ENCODE measurements at regions not wholly inside any gene's neighbourhood (a gene's known extent, or its start where the extent isn't known, plus 50 kb on each side); places are given as distances from the start of the nearest gene placed in this dataset.
"Not testable (repeated sequence)": the region's sequence is repeated elsewhere in the genome, so short reads cannot be mapped to it uniquely, and the experiment has no call there.

DNA sequence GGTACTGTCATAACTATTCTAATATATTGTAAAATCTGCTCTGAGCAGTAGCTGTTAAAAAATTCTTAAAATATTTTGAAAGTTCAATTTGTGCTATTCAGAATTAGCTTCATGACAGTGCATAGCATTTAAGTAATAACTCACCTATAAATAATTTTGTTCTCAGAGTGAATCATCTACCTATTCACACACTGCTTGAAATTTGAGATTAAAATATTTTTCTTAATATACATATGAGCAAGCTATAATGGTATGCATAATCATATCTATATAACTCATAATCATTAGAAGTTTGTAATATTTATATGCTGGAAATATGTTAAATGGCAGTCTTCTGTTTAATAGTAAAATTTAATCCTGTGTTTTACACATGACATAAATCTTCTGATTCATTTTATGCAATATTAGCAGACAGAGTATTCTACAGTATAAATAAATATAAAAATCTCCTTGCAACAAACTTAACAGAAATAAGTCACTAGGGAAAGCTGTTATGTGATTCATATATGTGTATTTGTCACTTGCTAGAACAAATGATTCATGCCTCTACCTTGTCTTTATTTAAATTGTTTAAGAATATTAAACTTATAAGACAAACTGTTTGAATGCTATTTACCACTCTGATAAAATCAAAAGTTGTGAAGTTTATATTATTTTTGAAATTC lies 710.8 kb downstream of the PLOD2 start:
- in situ Hi-C loops (cut with HindIII; ENCODE audit: low sequenced_read_pairs), result no loop called here

GRCh38 chr3:145457825-145458552 lies 703.0 kb downstream of the PLOD2 start:
- in situ Hi-C loops (cut with HindIII; ENCODE audit: low sequenced_read_pairs), result no loop called here

DNA sequence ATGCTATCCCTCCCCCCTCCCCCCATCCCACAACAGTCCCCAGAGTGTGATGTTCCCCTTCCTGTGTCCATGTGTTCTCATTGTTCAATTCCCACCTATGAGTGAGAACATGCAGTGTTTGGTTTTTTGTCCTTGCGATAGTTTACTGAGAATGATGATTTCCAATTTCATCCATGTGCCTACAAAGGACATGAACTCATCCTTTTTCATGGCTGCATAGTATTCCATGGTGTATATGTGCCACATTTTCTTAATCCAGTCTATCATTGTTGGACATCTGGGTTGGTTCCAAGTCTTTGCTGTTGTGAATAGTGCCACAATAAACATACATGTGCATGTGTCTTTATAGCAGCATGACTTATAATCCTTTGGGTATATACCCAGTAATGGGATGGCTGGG lies 701.3 kb downstream of the PLOD2 start:
- in situ Hi-C loops (cut with HindIII; ENCODE audit: low sequenced_read_pairs), result not testable (repeated sequence)

GRCh38 chr3:145471976-145472375 lies 689.0 kb downstream of the PLOD2 start:
- in situ Hi-C loops (cut with HindIII; ENCODE audit: low sequenced_read_pairs), result no loop called here

GRCh38 chr3:145482735-145483134 lies 678.2 kb downstream of the PLOD2 start:
- in situ Hi-C loops (cut with HindIII; ENCODE audit: low sequenced_read_pairs), result not testable (repeated sequence)

GRCh38 chr3:145483992-145484391 lies 677.0 kb downstream of the PLOD2 start:
- in situ Hi-C loops (cut with HindIII; ENCODE audit: low sequenced_read_pairs), result no loop called here

DNA sequence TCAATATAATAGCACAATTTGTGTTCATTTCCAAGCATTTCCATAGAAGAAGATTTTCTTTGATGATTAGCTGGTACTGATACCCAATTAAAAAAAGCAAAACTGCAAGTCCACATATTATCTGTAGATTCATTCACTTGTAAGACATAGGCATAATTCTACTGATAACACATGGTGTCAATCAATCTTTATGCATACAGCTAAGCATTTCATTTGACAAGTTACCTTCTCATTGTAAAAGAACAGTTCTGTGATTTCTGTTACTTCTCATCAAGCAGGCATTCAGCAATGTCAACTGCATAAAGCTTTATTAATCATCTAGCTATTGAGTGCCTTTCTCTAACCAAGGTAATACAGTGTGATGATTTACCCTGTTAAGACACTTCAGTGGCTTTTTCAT lies 672.0 kb downstream of the PLOD2 start:
- in situ Hi-C loops (cut with HindIII; ENCODE audit: low sequenced_read_pairs), result no loop called here

DNA sequence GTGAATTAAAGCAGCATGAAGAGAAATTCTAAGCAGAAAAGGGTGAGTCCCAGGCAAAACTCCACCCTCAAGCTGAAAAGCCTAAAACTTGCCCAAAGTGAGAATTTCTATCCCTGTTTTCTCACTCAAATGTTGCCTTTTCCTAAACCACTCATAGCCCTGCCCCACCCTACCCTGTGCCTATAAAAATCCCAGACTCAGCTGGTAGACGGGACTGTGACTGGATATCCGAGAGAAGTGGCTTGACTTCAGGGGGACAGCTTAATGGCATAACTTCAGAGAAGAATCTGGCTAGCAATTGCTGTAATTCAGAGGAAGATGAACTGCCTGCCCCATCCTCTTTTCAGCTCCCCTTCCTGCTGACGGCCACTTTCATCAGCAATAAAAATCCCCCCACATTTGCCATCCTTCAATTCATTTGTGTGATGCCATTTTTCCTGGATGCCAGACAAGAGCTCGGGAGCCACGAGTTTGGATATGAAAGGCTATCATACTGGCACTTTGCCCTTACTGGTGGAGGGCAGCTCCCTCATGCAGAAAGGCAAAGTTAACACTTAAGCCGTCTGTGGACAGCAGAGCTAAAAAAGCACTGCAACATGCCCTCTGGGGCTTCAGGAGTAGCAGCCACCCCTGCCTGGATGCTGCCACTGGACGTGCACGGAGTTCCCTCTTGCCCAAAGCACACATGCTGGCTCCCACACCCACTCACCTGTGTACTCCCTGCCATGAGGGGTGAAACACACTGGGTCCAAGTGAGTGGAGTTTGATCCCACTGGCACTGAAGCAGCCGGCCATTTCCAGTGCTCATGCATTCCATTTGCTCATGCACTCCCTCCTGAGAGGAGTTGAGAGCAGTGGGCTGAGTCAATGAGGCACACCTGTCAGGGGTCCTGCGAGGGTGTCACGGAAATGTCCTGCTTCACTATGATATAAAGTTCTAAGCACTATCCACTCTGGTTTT lies 670.6 kb downstream of the PLOD2 start:
- in situ Hi-C loops (cut with HindIII; ENCODE audit: low sequenced_read_pairs), result no loop called here

- in situ Hi-C loops (cut with HindIII; ENCODE audit: low sequenced_read_pairs), result no loop called here
Observed at GRCh38 chr3:145492456-145492855, 668.5 kb downstream of the PLOD2 start.

DNA sequence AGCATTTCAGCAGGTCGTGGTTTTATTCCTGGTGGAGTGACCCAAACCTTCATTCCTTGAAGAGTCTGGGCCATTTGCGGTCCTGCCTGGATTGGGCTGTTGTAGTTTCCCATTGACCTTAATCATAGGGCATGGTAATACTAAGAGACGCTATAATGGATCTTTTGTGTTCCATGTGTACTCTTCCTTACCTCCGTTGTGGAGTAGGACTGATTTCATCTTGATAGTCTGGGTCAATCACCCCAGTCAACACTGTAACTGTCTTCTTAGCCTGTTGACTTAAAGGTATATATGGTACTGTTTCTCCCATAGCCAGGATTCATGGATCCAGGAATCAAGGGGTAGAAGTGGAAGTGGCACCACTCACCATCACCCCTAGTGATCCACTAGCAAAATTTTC lies 643.6 kb downstream of the PLOD2 start:
- in situ Hi-C loops (cut with HindIII; ENCODE audit: low sequenced_read_pairs), result not testable (repeated sequence)

- in situ Hi-C loops (cut with HindIII; ENCODE audit: low sequenced_read_pairs), result no loop called here
Observed at GRCh38 chr3:145518639-145519038, 642.3 kb downstream of the PLOD2 start.

- in situ Hi-C loops (cut with HindIII; ENCODE audit: low sequenced_read_pairs), result no loop called here
Observed at GRCh38 chr3:145519398-145520047, 641.5 kb downstream of the PLOD2 start.

DNA sequence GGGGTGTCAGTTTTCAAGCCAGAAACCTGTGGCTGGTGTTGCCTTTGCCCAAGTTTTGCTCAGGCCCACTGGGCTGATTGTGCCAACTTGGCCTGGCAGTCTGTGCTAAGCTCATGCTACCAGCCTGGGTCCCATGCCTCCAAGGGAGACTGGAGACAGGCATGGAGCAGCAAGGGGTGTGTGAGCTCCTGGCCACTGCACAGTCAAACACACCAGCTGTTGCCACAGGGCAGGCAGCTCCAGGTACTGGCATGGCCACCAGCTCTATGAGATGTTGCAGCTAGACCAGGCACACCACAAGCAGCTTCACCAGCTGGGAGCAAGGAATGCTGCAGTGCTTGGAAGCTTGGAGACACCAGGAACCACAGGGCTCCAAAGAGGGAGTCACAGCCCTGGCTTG lies 638.8 kb downstream of the PLOD2 start:
- in situ Hi-C loops (cut with HindIII; ENCODE audit: low sequenced_read_pairs), result no loop called here

- in situ Hi-C loops (cut with HindIII; ENCODE audit: low sequenced_read_pairs), result no loop called here
Observed at GRCh38 chr3:145522893-145523651, 637.9 kb downstream of the PLOD2 start.

DNA sequence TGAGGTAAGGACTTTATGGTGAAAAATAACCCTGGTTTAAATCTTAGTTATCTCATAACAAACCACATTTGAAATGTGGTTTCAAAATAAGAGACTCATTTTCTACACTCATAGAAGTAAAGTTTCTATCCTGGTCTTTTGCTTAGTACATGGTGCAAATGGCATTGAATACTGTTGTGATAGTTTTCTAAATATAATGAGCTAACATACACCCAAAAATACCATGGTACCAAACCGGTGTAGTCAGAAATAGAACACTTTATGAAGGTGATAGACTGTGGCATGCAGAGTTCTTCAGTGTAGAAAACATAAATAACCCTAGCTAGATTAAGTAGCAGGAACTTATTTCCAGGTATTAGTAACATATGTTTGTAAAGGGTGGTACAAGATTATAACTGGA lies 629.4 kb downstream of the PLOD2 start:
- in situ Hi-C loops (cut with HindIII; ENCODE audit: low sequenced_read_pairs), result no loop called here

- in situ Hi-C loops (cut with HindIII; ENCODE audit: low sequenced_read_pairs), result no loop called here
Observed at GRCh38 chr3:145533696-145534095, 627.3 kb downstream of the PLOD2 start.

DNA sequence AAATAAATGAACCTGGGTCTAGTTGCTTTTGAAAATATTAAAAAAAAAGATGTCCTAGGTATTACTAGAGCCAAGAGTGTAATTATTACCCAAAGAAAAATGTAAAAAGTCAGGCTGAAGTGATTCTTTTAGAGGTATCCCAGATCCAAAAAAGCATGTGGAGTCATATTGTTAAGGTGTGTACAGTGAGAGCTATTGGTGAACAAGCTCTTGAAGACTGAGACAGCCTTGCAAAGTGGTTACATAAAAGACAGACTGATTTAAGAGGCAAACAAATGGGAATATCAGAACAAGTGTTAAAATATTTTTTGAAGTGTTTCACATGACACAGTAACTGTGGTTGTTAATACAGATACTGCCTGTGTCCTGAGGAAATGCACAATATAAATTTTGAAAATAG lies 624.5 kb downstream of the PLOD2 start:
- in situ Hi-C loops (cut with HindIII; ENCODE audit: low sequenced_read_pairs), result no loop called here

DNA sequence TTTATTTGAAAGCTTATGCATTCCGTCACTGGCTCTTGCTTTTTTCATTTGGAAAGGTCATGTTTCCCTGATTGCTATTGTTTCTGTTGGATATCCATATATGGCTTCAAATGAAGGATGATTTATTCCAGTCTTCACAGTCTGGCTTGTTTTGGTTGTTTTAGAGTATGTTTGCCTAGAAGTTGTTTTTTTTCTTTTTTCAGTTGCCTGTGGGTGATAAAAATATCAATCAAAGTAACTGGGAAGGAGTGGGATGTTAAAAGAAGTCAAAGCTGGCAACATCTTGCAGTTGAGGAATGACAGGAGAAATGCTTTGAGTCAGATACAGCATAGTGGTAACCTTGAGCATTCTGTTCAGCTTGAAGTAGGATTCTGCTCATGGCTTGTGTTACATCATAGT lies 610.5 kb downstream of the PLOD2 start:
- in situ Hi-C loops (cut with HindIII; ENCODE audit: low sequenced_read_pairs), result no loop called here

- in situ Hi-C loops (cut with HindIII; ENCODE audit: low sequenced_read_pairs), result no loop called here
Observed at GRCh38 chr3:145557405-145557804, 603.6 kb downstream of the PLOD2 start.

DNA sequence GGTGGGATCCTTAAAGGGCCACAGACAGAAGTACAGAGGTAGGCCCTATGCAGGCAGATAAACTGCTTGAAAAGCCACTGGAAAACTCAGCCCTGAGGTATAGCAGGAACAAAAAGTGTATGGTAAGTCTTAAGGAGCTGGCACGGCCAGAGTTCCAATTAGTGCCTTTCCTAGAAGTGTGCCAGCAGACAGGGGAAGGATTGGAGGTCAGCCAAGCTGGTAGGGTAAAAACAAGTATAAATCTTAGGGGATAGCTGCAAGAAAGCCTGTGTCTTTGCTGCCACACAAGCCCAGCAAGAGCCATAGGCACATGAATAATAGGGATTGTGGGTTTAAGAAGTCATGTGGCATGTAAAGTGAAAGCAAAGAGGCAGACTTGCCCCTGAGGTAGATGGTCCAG lies 582.5 kb downstream of the PLOD2 start:
- in situ Hi-C loops (cut with HindIII; ENCODE audit: low sequenced_read_pairs), result no loop called here
